Lung microvascular endothelial cell (primary cell): ENCODE measurements at regions not wholly inside any gene's neighbourhood (a gene's known extent, or its start where the extent isn't known, plus 50 kb on each side); places are given as distances from the start of the nearest gene placed in this dataset.
"Not testable (repeated sequence)": the region's sequence is repeated elsewhere in the genome, so short reads cannot be mapped to it uniquely, and the experiment has no call there.

Source experiments
- DNase-seq, 2 donors: peaks; one replicate each; pipeline versions ENCODE4 v3.0.0 to v3.0.0-alpha.2; 2010; ENCODE audit warnings: low read depth in 2 of 2

DNA sequence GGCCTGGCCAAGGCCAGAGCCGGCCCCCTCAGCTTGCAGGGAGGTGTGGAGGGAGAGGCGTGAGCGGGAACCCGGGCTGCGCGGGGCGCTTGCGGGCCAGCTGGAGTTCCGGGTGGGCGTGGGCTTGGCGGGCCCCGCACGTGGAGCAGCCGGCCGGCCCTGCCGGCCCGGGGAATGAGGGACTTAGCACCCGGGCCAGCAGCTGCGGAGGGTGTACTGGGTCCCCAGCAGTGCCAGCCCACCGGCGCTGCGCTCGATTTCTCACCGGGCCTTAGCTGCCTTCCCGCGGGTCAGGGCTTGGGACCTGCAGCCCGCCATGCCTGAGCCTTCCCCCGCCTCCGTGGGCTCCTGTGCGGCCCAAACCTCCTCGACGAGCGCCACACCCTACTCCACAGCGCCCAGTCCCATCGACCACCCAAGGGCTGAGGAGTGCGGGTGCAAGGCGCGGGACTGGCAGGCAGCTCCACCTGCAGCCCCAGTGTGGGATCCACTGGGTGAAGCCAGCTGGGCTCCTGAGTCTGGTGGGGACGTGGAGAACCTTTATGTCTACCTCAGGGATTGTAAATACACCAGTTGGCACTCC, 1800.2 kb downstream of the MRPL39 start:
- DNase-seq, result not testable (repeated sequence)

- DNase-seq, result no peak
These were observed 1802.4 kb downstream of the MRPL39 start for GRCh38 chr21:23804866-23805265.

GRCh38 chr21:23801292-23801691, 1806.0 kb downstream of the MRPL39 start:
- DNase-seq, result no peak

DNA sequence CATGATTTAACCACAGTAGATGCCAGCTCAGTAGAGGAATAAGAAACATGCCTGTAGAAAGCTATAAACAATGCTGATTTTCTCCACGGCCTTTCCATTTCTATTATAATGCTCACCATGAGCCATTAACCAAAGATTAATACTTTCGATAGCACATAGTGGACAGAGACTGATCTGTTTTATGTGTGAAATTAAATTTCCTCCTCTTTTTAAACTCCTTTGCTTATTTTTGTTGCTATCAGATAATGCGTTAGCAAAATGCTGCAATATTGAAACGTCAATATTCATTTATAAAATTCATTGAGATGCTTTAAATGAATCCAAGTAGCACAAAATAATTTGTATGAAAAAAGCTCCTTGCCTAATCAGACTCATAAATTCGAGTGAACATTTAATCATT, 1807.9 kb downstream of the MRPL39 start:
- DNase-seq, result no peak

- DNase-seq, result no peak
These were observed 1815.0 kb downstream of the MRPL39 start for GRCh38 chr21:23792300-23792699.

DNA sequence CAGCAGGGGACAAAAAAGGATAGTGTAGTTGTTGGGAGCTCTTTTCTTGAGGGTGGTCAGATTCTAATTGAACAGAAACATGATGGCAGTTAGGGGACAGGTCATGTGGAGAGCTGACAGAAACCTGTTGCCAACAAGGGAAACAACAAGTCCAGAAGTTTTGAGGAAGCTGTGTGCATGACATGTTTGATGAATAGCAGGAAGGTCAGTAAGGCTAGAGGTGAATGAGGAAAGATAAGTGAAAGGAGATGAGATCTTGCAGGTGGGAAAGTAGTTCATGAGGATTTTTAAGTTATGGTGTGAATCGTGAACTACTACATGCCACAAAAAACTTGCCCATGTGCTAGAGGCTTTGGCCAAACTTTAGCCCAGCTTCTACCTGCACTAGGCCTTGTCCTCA, 1817.4 kb downstream of the MRPL39 start:
- no peak for DNase-seq

DNA sequence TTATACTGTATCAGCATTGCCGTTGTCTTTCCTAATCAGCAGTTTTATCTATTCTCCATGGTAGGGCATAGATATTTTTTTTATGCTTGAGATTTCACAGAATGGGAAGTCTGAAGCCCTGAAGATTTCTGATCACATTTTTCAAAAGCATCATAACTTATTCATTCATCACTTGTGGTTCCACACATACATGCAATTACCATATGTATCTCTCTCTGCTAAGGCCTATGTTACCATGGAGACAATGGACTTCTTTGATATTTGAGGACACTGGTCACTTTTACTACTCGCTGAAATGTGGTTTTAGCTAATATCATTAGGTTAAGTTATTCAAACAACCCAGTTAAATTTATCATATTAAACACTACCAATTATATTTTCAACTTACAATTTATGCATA, 1827.0 kb downstream of the MRPL39 start:
- no peak for DNase-seq

DNA sequence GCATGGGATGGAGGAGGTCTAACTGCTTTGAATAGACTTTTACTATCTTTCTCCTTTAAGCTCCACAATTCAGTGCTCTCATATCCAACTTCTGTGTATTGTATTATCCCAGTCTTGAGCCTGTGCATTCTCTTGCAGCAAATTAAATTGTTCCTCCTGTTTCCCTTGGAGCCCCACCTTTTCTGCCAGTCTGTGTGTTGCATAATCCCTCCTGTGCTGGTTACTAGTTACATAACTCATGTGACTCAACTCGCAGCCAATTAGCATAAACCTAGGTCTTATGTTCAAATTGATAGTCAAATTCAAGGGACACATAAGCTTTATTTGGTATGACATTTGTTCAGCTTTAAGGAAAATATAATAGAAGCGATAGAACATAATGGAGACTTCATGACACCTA, 1863.5 kb downstream of the MRPL39 start:
- no peak for DNase-seq

DNA sequence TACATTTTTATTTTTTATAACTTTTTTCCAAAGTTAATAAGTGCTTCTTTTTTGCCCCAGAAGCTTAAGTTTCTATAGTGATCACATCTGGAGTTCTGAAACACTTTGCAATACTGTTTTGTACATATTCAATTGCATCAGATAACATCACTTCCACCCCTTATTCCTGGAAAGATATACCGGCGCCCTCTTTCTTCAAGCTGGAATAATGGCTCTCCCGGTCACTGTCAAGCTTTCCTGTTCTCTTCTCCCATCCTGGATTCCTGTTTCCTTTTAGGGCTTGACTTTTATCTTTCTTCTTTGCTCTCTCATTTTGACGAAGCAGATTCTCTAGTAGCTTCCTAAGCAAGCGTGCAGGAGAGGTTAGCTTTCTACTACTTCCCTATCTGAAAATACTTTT, 1866.8 kb downstream of the MRPL39 start:
- DNase-seq, result no peak

DNA sequence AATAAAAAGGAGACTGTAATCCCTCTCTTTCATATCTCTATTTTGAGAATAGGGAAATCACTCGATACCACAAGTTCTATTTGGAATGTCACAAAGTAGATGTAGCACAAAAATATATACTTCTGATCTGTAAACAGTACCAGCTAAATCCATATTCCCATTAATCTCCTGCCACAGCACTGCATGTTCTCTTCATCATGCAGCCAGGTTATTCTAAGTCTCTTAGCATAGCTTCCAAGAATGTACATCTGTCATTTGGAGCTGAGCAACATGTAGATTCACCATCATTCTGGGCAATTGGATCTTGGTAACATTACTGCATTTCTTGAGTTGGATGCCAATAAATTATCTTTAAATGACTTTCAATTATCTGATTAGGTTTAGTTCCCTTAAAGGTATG, 1874.5 kb downstream of the MRPL39 start:
- DNase-seq, result no peak

GRCh38 chr21:23729331-23729730, 1878.0 kb downstream of the MRPL39 start:
- no peak for DNase-seq

DNA sequence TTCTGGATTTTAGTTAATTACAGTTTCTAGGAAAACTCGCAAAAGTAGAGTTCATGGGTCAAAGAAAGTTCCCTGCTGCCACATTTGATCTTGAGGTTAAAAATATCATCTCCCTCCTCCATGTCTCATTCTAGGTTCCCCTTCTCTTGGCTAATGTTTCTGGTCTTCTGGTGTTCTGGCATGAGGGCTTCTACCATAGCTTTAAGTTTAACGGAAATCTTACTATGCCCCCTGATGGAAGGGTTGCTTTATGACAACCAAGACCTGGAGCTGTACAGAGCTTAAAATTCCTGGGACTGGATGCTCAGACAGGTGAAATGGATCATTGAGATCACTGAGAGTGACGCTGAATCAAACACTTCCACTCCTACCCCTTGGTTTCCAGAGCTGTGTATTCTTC, 1881.7 kb downstream of the MRPL39 start:
- no peak for DNase-seq

GRCh38 chr21:23718446-23719285, 1888.6 kb downstream of the MRPL39 start:
- no peak for DNase-seq

- DNase-seq, result no peak
These were observed 1895.1 kb downstream of the MRPL39 start for GRCh38 chr21:23712166-23712565.

DNA sequence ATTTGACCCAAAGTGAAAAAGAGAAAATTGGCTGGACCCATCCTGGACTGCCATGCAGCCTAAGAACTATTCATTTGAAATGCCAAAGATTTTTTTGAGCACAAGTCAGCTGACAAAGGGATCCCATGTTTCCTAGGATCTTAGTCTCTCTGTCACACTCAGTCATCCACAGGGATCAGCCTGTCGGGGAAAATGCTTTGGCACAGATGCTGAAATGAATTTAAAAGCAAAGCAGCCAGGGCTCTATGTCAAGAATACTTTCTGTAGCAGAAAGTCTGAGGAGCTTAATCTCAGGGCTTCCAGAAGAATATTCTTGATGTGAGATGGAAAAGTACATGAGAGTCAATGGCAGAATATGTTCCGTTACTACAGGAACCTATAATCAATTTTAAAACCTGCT, 1900.8 kb downstream of the MRPL39 start:
- no peak for DNase-seq

DNA sequence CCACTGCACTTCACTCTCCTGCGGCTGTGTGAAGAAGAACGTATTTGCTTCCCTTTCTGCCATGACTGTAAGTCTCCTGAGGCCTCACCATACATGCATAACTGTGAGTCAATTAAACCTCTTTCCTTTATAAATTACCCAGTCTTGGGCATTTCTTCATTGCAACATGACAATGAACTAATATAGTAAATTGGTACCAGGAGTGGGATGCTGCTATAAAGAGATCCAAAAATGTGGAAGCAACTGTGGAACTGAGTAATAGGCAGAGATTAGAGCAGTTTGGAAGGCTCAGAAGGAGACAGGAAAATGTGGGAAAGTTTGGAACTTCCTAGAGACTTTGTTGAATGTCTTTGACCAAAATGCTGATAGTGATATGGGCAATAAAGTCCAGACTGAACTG, 1907.9 kb downstream of the MRPL39 start:
- DNase-seq, result no peak

DNA sequence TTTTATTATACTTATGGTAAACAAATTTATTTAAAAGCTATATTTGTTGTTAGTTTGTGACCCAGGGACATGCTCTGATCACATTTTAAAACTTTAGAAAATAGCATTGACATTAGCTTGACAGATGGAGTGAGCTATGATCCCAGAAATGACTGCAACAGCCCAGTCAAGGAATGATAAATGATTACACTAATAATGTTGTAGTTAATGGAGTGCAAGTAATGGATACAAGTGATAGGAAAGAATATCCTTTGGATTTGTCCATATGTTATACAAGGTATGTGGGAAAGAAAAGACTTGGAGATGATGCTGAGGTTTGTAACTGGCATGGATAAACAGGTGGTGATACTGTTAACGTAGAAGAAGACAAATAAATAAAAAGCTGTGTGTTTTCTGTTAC, 1908.7 kb downstream of the MRPL39 start:
- no peak for DNase-seq

GRCh38 chr21:23695443-23695842, 1911.8 kb downstream of the MRPL39 start:
- no peak for DNase-seq

GRCh38 chr21:23694390-23694789, 1912.9 kb downstream of the MRPL39 start:
- no peak for DNase-seq

DNA sequence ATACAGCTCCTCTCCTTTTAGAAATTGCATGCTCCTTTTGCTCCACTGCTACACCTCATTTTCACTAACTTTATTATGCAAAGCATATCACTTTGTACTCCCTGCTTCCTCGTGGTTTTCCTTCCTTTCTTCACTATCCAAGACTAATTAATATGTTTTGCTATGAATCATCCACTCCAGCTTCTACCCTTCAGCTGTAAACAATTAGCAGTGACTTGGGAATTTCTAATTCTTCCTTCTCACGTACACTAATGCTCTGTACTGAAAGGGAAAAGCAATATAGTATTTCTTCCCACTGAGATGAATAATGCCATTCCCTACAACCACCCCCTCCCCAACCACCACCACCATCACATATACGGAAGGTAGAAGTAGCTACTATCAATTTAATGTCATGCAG, 1917.0 kb downstream of the MRPL39 start:
- DNase-seq, result no peak

GRCh38 chr21:23686737-23687523, 1920.4 kb downstream of the MRPL39 start:
- no peak for DNase-seq

DNA sequence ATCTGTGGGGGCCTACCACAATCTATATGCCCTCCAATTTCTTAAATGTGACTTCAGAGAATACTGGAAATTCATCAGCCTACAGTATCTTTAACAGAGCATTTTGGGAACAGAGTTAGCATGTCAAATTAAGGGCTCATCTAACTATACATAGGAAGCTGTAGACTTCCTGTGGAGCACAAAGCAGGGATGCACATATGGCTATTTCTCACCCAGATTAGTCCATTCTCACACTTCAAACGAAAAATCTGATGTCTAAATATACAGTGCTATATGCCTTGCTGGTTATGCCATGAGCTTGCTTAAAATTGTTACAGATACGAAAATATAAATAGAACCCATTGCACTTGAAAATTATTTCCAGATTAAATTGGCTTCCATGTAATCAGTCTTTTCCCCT, 1922.8 kb downstream of the MRPL39 start:
- no peak for DNase-seq
